ENCODE measurements at regions not wholly inside any gene's neighbourhood (a gene's known extent, or its start where the extent isn't known, plus 50 kb on each side); places are given as distances from the start of the nearest gene placed in this dataset.
A peak's percentile ranks its signal among the peaks of the same experiment; 100 is the strongest.

- peak; percentile 30 for DNase-seq
Measured at GRCh38 chr1:119565131-119565772, 58.2 kb downstream of the HSD3B1 start.

DNA sequence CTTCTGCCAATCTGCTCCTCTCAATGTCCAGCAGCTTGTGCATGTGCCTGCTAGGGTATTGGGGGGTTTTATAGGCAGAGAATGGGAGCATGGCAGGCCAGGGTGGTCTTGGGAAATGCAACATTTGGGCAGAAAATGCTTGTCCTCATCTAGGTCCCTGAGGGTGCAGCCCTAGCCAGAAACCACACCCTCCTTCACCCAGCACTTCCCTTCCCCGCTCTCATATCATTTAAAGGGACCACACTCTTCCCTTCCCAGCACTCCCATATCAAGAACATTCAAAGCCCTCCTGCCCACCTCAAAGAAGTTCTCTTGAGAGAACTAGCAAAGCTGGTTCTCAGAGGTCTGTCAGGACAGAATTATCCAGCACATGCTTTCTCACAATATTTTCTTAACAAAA is 62.1 kb downstream of the HSD3B1 start:
- DNase-seq: no peak

All from DMS53 (cell line).